Retina (tissue), 1 donor: ENCODE measurements at regions not wholly inside any gene's neighbourhood (a gene's known extent, or its start where the extent isn't known, plus 50 kb on each side); places are given as distances from the start of the nearest gene placed in this dataset.
"Not testable (repeated sequence)": the region's sequence is repeated elsewhere in the genome, so short reads cannot be mapped to it uniquely, and the experiment has no call there.

Source experiments
- DNase-seq: peaks from one replicate; pipeline ENCODE4 v3.0.0-alpha.2; 2016

GRCh38 chr3:104044002-104044401 lies 1322.7 kb upstream of the ALCAM start:
- DNase-seq, result no peak

GRCh38 chr3:104066658-104067057 lies 1300.1 kb upstream of the ALCAM start:
- DNase-seq, result no peak

DNA sequence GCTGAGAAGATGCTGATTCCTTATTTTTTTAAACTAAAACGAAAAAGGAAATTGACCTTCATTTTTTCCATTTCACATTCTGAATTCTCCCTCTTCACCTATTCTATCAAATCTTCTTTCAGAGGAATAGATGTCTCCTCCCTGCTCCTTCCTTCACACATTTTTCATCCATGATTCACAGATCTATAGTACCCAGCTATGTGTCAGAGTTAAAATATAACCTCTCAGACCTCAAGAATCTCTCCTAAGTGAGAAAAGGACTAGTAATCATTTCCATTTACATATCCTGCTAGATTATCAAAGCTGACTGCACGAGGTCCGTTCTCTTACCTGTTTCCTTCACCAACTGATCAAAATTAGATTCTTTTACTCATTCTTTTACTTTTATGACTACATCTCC lies 1297.6 kb upstream of the ALCAM start:
- DNase-seq, result no peak

- DNase-seq, result no peak
Measured at GRCh38 chr3:104070906-104071305, 1295.8 kb upstream of the ALCAM start.

- DNase-seq, result no peak
Measured at GRCh38 chr3:104080088-104080626, 1286.6 kb upstream of the ALCAM start.

- DNase-seq, result no peak
Measured at GRCh38 chr3:104088738-104089137, 1278.0 kb upstream of the ALCAM start.

DNA sequence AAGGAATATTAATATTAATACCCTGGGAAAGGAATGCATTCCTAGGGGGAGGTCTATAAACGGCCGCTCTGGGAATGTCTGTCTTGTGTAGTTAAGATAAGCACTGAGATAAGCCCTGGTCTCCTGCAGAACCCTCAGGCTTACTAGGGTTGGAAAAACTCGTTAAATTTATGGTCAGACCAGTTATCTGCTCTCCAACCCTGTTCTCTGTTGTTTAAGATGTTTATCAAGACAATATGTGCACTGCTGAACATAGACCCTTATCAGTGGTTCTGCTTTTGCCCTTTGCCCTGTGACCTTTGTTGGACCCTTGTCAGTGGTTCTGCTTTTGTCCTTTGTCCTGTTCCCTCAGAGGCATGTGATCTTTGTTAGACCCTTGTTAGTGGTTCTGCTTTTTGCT lies 1276.7 kb upstream of the ALCAM start:
- DNase-seq, result not testable (repeated sequence)

DNA sequence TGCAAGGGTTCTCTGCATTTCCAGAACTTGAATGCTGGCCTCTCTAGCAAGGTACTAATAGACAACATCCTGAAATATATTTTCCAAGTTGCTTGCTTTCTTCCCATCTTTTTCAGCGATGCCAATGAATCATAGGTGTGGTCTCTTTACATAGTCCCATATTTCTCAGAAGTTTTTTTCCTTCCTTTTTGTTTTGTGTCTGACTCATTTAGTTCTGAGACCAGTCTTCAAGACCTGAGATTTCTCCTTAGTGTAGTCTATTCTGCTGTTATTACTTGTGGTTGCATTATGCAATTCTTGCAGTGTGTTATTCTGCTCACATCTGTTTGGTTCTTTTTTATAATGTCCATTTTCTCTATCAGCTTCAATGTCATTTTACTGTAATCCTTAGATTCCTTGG lies 1265.0 kb upstream of the ALCAM start:
- no peak for DNase-seq

GRCh38 chr3:104102386-104102785 lies 1264.3 kb upstream of the ALCAM start:
- DNase-seq, result peak; percentile 22

DNA sequence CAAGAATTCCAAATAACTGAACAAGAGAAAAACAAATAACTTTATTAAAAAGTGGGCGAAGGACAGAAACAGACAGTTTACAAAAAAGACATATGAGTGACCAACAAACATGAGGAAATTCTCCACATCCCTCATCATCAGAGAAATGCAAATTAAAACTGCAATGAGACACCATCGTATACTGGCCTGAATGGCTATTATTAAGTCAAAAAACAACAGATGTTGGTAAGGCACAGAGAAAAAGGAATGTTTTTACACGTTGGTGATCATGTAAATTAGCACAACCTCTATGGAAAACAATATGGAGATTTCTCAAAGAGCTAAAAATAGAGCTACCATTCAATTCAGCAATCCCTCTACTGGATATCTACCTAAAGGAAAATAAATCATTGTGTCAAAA lies 1260.4 kb upstream of the ALCAM start:
- no peak for DNase-seq

DNA sequence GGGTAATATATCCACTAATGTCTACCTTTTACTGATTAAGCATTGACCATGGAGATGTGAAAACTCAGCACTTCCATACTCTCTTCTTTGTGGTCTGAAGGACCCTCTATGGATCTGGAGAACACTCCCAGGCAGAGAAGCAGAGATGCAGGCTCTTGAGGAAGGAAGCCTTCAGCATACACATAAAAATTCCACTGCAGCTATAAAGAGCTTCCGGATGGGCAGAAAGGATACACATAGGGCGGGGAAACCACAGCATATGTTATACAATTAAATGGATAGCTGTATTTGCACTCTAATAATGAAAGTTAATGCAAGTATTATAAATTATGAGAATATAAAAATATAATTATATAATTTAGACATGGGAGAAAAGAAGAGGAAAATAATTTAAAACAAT lies 1258.2 kb upstream of the ALCAM start:
- DNase-seq, result no peak

DNA sequence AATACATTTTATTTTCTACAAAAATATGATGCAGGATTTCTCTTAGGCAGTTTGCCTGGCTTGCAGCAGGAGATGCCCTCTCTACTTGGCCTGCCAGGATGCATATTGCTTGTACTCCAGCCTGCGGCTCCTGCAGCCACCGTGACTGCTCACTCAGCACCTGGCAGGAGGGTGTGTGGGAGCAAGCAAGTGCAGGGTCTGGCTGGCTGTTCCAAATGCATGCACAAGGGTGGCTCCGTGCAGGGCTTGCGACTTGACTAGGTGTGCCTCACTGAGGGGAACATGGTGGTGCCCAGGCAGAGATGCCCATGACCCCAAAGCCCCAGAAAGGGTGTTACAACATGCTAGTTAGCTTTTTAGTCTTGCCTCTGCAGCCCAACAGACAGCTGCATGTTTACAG lies 1240.2 kb upstream of the ALCAM start:
- DNase-seq, result no peak

DNA sequence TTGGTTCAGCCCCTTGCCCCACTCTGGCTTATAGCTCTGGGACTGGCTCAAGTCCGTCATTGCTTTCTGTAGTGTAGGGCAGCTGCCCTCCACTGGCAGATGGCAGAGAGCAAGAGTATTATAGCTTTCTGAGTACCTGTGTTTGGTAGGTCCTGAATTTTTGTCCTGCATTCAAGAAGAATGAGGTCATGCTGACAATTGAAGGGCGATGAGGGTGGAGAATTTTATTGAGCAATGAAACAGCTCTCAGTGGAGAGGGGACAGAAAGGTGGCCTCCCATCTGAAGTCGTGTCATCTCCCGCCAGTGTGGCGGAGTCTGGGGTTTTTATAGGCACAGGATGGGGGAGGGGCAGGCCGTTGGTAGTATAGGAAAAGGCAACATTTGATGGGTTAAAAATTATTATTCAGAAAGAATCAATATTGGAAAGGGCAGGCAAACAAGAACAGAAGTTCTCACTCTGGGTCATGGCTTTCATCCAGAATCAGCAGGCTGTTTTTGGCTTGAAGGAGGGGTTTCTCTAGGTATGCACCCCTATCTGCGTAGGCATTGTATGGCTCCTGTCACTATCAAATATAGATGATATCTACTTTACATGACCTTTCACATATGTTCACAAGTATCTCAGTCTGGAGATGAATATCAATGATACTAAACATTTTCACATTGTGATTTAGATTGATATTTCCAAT lies 1239.7 kb upstream of the ALCAM start:
- DNase-seq, result no peak

DNA sequence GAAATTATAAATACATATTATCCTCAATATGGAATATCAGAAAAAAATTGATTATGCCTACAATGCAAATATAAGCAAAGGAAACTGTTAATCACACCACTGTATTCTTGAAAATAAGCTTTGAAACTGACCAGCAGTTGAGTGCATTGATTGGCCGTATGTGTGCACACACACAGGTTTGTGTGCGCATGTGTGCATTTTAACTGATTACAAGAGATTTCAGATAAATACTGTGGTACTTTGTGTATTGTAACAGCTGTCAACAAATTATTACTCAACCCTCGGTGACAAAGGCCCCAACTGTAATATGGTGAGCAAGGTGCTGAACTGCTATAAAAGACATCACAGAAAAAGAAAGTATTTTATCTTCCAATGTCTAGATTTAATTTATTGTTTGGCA lies 1238.9 kb upstream of the ALCAM start:
- no peak for DNase-seq

DNA sequence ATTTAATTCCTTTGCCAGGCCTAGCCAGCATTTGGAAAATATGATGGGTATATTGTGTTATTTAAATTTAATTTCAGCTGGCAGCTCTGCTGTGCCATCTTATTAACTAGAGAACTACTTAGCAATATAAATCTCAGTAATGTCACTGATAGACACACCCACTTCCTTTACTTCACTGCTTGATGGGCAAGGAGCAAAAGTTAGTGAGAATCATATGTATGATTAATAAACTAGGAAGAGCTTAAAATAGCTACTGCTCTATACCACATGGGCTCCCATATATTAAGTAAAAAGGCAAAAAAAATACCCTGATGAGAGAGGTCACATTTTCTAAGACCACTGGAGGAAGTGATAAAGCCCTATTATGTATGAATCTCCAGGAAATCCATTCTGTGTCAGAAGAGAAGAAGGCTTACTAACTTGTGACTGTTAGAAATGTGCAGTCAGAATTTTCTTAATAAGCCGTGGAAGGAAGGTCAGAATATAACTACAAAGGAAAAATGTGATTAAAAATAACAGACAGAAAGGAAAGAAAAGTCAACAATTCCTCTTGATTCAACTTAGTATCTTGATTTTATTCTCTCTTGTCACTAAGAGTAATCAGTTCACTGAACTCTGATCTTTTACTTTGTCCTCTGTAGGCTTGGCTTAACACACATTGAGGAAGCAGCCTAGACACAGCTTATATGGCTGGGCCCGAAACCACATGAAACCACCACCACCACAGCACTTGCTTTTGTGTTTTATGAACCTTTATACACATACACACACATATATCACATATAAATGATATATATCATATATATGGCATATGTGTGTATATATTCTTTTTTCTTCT lies 1233.9 kb upstream of the ALCAM start:
- DNase-seq, result no peak

- DNase-seq, result no peak
Measured at GRCh38 chr3:104133630-104134029, 1233.1 kb upstream of the ALCAM start.

DNA sequence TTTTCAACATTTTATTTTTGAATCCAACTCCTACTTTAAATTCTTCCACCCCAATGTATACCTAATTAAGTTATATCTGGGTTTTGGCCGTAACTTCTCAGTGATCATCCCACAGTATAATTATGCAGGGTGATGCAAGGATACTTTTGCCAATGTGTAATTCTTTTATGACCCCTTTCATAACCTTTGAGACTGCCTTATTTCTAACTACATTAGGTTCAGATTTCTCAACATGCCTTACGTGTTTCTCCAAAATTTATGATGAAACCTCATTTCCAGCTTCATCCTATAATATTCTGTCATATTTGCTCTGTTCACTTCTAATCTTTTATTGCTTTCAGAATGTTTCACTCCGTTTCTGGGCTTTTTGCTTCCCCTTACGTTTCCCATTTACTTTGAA lies 1229.6 kb upstream of the ALCAM start:
- DNase-seq, result no peak

GRCh38 chr3:104145164-104145563 lies 1221.5 kb upstream of the ALCAM start:
- DNase-seq, result no peak

DNA sequence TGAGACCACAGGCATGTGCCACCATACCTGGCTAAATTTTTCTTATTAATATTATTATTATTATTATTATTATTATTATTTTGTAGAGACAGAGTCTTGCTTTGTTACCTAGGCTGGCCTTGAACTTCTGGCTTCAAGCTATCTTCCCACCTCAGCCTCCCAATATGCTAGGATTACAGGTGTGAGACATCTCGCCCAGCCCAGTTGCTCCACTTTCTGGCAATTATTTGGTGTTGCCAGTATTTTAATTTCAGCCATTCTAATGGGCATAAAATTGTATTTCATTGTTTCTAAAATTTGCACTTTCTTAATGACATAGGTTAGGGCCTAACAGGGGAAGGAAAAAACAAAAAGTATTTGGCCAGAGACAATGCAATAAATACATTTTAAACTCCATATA lies 1217.6 kb upstream of the ALCAM start:
- DNase-seq, result no peak

DNA sequence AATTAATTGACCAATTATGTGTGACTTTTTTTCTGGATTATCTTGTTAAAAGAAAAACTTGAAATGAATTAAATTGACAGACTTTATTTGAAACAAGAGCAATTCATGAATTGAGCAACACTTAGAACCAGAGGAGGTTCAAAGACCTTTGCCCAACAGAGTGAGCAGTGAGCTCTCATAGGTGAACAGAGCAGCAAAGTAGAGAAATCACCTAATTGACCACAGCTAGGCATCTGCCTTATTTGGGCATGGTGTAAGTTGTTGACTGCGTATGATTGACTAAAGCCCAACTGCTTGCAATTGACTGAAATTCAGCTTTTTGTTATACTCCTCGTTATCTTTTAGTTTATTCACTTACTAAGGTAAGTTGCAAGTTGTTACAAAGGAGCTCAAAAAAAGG lies 1216.0 kb upstream of the ALCAM start:
- no peak for DNase-seq

- DNase-seq, result no peak
Measured at GRCh38 chr3:104154896-104155295, 1211.8 kb upstream of the ALCAM start.

DNA sequence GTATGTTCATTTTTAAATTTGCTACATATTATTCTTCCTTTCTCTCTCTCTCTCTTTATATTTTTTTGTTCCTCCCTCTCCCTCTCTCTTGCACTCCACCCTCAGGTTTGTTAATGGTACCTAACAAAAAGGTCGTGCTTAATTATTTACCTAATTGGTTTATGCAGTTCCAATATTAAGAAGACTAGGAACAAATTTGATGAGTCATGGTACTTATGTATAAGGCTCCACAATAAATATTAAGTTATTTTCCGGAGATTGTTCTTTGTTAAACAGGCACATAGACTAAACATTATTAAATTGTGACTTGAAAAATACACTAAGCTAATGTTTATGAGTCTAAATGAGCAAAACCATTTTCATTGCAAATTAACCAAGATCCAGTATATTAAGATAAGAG lies 1200.8 kb upstream of the ALCAM start:
- no peak for DNase-seq

DNA sequence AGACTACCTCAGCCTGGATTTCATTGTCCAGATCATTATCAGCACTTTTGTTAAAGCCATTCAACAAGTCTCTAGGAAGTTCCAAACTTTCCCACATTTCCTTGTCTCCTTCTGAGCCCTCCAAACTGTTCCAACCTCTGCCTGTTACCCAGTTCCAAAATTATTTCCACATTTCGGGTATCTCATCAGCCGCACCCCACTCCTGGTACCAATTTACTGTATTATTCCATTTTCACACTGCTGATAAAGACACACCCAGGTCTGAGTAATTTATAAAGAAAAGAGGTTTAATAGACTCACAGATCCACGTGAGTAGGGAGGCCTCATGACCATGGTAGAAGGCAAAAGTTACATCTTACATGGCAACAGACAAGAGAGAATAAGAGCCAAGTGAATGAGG lies 1198.3 kb upstream of the ALCAM start:
- DNase-seq, result no peak

DNA sequence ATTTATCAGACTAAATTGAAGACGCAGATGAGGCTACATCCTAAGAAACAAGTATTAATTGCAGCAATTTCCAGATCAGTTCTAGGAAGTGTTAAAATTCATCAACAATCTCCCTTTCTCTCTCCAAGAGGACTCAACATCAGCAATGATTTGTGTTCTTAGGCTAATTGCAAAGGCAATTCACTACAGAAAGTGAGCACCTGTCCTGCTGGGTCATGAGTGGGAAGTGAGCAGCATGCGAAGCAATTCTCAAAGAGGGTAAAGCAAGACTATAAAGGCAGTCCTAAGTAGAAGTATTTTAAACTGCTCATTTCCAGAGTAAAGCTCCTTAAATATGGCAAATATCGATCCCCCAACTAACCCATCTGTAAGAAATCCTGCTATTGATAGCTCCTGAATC lies 1191.0 kb upstream of the ALCAM start:
- no peak for DNase-seq
